Spinal cord (tissue), 9 donors: ENCODE measurements at regions not wholly inside any gene's neighbourhood (a gene's known extent, or its start where the extent isn't known, plus 50 kb on each side); places are given as distances from the start of the nearest gene placed in this dataset.
"Not testable (repeated sequence)": the region's sequence is repeated elsewhere in the genome, so short reads cannot be mapped to it uniquely, and the experiment has no call there.

ENCODE experiments used
- DNase-seq, 6 donors: peaks; one replicate each; pipeline versions ENCODE4 v3.0.0 to v3.0.0-alpha.2; 2013 to 2015; ENCODE audit warnings: low spot score in 6 of 6, low read depth in 4 of 6
- H3K27ac ChIP-seq: one replicate; pipeline ENCODE4 v1.5.1; 2013; ENCODE audit warnings: low read depth, low read length, control low read depth
- H3K27me3 ChIP-seq: one replicate; pipeline ENCODE4 v1.6.1; 2013; ENCODE audit warnings: low read length; ENCODE audit not compliant: control insufficient read depth, insufficient read depth
- H3K36me3 ChIP-seq: one replicate; pipeline ENCODE4 v1.6.1; 2013; ENCODE audit warnings: low read length; ENCODE audit not compliant: control insufficient read depth, insufficient read depth
- H3K4me1 ChIP-seq: one replicate; pipeline ENCODE4 v1.6.1; 2013; ENCODE audit warnings: low read length; ENCODE audit not compliant: control insufficient read depth, insufficient read depth
- H3K4me3 ChIP-seq: one replicate; pipeline ENCODE4 v1.5.1; 2013; ENCODE audit warnings: low read depth, low read length, control low read depth
- H3K9me3 ChIP-seq: one replicate; pipeline ENCODE4 v1.6.1; 2013; ENCODE audit warnings: low read length; ENCODE audit not compliant: control insufficient read depth, insufficient read depth
- WGBS: methylation state at CpG from one replicate; pipeline ENCODE4 v1.1.5; 2013; ENCODE audit warnings: missing lambda C conversion rate; ENCODE audit not compliant: insufficient coverage; 5-methylcytosine and 5-hydroxymethylcytosine counted together
- donor health status: healthy.

DNA sequence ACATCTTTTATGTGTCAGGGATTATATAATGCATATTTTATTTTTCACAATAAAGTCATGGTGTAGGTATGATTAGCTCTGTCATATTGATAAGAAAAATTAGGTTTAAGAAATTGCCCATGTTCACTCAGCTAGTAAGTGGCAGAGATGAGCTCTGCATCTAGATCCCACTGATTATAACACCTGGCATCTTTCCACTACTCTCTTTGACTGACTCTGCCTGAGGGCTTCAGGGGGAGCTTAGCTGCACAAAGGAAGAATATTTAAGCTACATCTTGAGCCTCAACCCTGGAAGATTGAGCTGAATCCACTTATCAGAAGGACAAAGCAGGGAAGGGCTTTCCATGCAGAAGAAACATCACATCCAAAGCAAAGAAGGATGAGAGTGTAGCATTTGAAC lies 190.4 kb downstream of the MIS18A start:
- no peaks in the 10 kb centered on the region for H3K4me1 ChIP-seq
- H3K4me3 ChIP-seq = no peak overlapping the region
- H3K27ac ChIP-seq = no peak overlapping the region

DNA sequence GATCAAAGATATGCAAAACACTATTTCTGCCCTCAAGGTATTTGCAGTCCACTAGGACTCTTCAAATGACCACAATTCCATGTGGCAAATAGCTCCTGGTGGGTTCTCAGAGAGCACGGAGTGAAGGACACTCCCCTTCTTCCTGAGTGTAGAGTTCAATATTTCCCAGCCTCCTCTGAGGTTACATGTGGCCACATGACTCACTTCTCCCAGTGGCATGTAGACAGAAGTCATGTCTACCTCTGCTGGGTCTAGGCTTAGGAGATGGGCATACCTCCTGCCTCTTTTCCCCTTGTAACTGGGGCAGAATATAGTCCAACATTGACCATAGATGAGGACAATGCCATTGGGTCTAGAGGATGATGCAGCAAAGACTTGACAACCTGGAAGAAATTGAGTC lies 191.4 kb downstream of the MIS18A start:
- Histone ChIP-seq H3K27me3 (no peaks in the 10 kb centered on the region), H3K4me1 (no peaks in the 10 kb centered on the region), H3K9me3 (no peaks in the 10 kb centered on the region), H3K36me3 (no peaks in the 10 kb centered on the region), H3K27ac (no peak overlapping the region), H3K4me3 (no peak overlapping the region)
- no peak for DNase-seq
- no CpG with 5 or more reads among the region's 1 CpG for WGBS

More for the DNA sequence above, 190.4 kb downstream of the MIS18A start:
- Histone ChIP-seq H3K36me3 (no peaks in the 10 kb centered on the region), H3K9me3 (no peaks in the 10 kb centered on the region), H3K27me3 (no peaks in the 10 kb centered on the region)
- peak in 2 of 6 donors; percentile 38 to 50 for DNase-seq

DNA sequence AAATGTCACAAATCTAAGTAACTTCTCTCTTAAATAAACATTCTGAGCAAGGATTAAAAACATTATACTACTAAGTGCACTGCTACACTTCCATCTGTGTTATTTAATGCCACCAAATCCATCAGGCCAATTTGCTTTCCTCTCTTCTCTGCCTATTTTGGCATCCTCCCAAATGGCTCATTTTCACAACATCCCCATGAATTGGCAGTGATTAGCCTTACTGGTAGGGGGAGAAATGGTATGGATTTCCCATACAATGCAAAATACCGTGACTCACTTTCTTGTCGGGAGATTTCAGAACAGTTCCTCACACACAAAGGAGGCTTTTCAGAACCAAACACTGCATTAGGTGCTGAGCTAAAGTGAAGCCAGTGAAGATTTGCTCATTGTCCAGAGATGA lies 195.7 kb downstream of the MIS18A start:
- H3K27ac ChIP-seq = no peak overlapping the region
- WGBS = no CpG with 5 or more reads among the region's 2 CpGs
- no peaks in the 10 kb centered on the region for H3K9me3 ChIP-seq
- no peaks in the 10 kb centered on the region for H3K27me3 ChIP-seq
- H3K4me1 ChIP-seq = no peaks in the 10 kb centered on the region
- no peaks in the 10 kb centered on the region for H3K36me3 ChIP-seq
- H3K4me3 ChIP-seq = no peak overlapping the region
- peak in 4 of 6 donors; percentile 7 to 89 (median 50) for DNase-seq

DNA sequence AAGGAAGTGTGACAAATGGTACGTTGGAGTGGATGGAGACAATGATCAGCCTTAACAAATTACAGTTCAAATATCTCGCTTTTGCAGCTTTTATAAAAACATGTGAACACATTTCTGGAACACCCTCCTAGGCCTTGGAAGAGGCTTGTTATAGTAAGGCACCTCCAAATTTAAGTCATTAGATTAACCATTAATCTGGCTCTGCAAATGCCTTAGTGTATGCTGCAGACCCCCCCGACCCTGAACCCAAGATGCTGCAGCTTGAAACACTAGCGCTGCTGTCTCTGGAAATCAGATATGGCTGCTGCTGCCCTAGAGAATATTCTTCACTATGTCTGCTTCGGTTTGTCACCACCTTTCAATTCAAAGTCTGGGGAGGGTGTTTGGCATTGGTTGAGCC lies 196.4 kb downstream of the MIS18A start:
- H3K9me3 ChIP-seq = no peaks in the 10 kb centered on the region
- no peaks in the 10 kb centered on the region for H3K36me3 ChIP-seq
- no peak overlapping the region for H3K27ac ChIP-seq
- no peaks in the 10 kb centered on the region for H3K4me1 ChIP-seq
- WGBS = 67% methylated on average over 2 of the region's 5 CpGs
- peak in 2 of 6 donors; percentile 18 to 68 for DNase-seq
- no peak overlapping the region for H3K4me3 ChIP-seq
- H3K27me3 ChIP-seq = no peaks in the 10 kb centered on the region

DNA sequence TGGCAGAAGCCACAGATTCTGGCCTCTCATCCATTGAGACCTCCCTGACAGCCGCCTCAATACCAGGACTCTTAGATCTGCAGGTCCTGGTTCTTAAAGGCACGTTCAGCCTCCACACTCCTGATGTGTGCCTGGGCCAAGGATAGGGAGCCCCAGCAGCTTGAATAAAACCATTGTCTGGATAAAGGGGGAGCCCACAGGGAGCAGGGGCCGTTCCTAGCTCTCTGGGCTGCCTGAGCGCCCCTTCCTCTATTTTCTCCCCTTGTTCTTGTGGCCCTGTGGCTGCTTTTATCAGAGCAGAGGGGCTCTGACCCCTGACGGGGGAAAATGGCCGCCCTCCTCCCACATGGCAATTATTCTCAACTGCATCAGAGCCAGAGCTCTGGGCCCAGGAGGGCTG lies 200.8 kb downstream of the HUNK start:
- no peaks in the 10 kb centered on the region for H3K4me1 ChIP-seq
- H3K4me3 ChIP-seq = no peak overlapping the region
- H3K9me3 ChIP-seq = no peaks in the 10 kb centered on the region
- H3K27me3 ChIP-seq = no peaks in the 10 kb centered on the region
- no peak for DNase-seq
- H3K27ac ChIP-seq = no peak overlapping the region
- WGBS = 81% methylated on average over 3 of the region's 6 CpGs
- H3K36me3 ChIP-seq = peaks cover 2% of the 10 kb centered on the region

DNA sequence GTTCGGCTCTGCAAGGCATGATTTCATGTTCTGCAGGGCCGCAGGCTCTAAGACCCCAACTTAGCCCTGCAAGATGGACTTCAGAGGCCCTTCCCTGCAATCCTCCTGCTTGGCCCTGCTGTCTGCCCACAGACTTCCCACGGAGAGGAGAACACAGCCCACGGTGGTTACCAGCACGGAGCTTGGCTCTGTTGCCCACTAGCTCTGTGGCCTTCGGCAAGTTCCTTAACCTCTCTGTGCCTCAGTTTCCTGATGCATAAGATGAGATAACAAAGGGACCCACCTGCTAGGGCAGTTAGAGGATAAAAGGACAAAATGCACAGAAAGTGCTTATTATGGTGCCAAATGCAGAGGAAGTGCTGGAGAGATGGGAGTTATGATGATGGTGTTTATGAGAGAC lies 200.4 kb downstream of the HUNK start:
- H3K27ac ChIP-seq = no peak overlapping the region
- 95% methylated on average over 6 of the region's 6 CpGs for WGBS
- H3K27me3 ChIP-seq = no peaks in the 10 kb centered on the region
- no peaks in the 10 kb centered on the region for H3K9me3 ChIP-seq
- peaks cover 2% of the 10 kb centered on the region for H3K36me3 ChIP-seq
- DNase-seq = no peak
- H3K4me1 ChIP-seq = no peaks in the 10 kb centered on the region
- H3K4me3 ChIP-seq = no peak overlapping the region

DNA sequence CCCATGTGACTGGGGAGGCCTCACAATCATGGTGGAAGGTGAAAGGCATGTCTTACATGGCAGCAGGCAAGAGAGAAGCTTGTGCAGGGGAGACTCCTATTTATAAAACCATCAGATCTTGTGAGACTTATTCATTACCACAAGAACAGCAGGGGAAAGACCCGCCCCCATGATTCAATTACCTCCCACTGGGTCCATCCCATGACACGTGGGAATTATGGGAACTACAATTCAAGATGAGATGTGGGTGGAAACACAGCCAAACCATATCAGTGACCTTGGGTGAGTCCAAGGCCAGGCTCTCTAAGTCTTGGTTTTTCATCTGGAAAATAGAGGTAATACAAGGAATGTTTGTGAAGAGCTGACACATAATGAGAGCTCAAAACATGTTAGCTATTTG lies 198.8 kb downstream of the HUNK start:
- not testable (repeated sequence) for H3K4me3 ChIP-seq
- WGBS = no CpG with 5 or more reads among the region's 2 CpGs

DNA sequence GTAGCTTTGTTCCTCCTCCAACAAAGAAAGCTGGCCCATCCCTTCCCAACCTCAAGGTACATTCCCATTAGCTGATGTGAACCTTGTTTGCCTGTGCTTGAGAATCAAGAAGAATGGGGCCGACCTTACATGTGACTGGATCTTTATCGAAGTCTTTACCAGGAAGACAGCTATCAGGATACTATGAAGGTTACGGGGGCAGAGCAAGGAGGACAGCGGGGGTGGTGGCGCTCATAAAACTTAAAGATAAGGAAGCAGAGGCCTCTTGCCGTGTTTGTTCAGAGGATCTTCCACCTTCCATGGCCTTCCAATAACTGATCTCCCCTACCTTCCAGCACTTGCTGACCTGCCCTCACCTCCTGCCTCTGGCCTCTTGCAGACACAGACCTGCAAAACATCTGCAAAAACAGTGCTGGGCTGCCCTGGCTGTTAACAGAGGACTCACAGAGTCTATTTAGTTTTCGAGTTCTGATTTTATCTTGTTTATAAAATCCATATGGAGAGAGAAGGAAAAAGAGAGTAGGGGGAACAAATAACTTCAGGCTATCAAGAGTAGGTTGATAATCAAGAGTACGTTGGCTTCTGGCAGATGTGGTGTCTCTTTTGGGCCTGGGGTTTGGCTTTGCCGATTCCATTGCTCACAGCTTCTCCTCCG lies 198.0 kb downstream of the HUNK start:
- WGBS = 92% methylated on average over 9 of the region's 10 CpGs
- Histone ChIP-seq H3K4me1 (no peaks in the 10 kb centered on the region), H3K9me3 (no peaks in the 10 kb centered on the region), H3K27me3 (no peaks in the 10 kb centered on the region), H3K36me3 (no peaks in the 10 kb centered on the region), H3K27ac (no peak overlapping the region), H3K4me3 (no peak overlapping the region)
- no peak for DNase-seq

More for the DNA sequence above, 198.8 kb downstream of the HUNK start:
- not testable (repeated sequence) for H3K27ac ChIP-seq, H3K9me3 ChIP-seq, H3K27me3 ChIP-seq, DNase-seq, H3K4me1 ChIP-seq, H3K36me3 ChIP-seq

GRCh38 chr21:32070126-32070525 lies 197.3 kb downstream of the HUNK start:
- no peaks in the 10 kb centered on the region for H3K9me3 ChIP-seq
- H3K36me3 ChIP-seq = no peaks in the 10 kb centered on the region
- no peak overlapping the region for H3K4me3 ChIP-seq
- WGBS = 61% methylated on average over 4 of the region's 5 CpGs
- H3K27me3 ChIP-seq = no peaks in the 10 kb centered on the region
- no peak overlapping the region for H3K27ac ChIP-seq
- DNase-seq = no peak
- H3K4me1 ChIP-seq = no peaks in the 10 kb centered on the region

GRCh38 chr21:32065654-32066053 lies 192.8 kb downstream of the HUNK start:
- Histone ChIP-seq H3K36me3 (no peaks in the 10 kb centered on the region), H3K4me1 (no peaks in the 10 kb centered on the region), H3K27me3 (no peaks in the 10 kb centered on the region), H3K27ac (no peak overlapping the region), H3K9me3 (no peaks in the 10 kb centered on the region), H3K4me3 (no peak overlapping the region)
- 100% methylated on average over 4 of the region's 10 CpGs for WGBS
- DNase-seq = no peak
